Tibial nerve (tissue), 4 donors: ENCODE measurements at regions not wholly inside any gene's neighbourhood (a gene's known extent, or its start where the extent isn't known, plus 50 kb on each side); places are given as distances from the start of the nearest gene placed in this dataset.

Experiments used
- EP300 ChIP-seq, 2 donors: sonication (generic); formaldehyde crosslinking; IDR thresholded peaks; one replicate each; pipeline ENCODE4 v1.6.1; 2017; ENCODE audit warnings: antibody characterized with exemption in 2 of 2, mild to moderate bottlenecking in 1 of 2
- POLR2A ChIP-seq, 2 donors: fragments of 450-650 bp; IDR thresholded peaks; one replicate each; pipeline ENCODE4 v1.6.1; 2017; ENCODE audit warnings: antibody characterized with exemption in 2 of 2, mild to moderate bottlenecking in 2 of 2, moderate library complexity in 2 of 2
- TF ChIP-seq, protein P1 (sequence below), 5 experiments: fragments of 200-600 bp in 3 of 5; fragments of 450-650 bp in 2 of 5; sonication (generic) in 3 of 5; IDR thresholded peaks; one replicate each; pipeline ENCODE4 v1.5.1; 2016 to 2019; ENCODE audit warnings: antibody characterized with exemption in 5 of 5, mild to moderate bottlenecking in 3 of 5, moderate library complexity in 2 of 5

DNA sequence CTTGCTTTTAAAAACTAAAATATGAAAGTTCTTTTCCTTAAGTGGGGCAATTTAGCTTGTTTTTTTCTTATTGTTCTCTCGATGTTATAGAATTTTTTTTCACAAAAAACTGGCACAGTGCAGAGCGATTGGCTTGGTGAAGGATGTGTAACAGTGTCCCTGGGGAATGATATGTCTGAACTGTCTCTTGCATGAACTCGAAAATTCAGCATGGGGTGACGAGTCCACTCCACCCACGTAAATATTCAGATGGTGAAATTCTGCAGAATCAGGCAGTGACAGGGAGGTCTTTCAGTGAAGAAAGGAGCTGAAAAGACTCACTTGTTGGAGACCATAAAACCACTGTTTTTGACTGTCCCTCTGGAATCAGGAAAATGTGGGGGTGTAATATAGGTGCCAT, 505.3 kb downstream of the MMUT start:
- TF ChIP-seq, protein P1, sequence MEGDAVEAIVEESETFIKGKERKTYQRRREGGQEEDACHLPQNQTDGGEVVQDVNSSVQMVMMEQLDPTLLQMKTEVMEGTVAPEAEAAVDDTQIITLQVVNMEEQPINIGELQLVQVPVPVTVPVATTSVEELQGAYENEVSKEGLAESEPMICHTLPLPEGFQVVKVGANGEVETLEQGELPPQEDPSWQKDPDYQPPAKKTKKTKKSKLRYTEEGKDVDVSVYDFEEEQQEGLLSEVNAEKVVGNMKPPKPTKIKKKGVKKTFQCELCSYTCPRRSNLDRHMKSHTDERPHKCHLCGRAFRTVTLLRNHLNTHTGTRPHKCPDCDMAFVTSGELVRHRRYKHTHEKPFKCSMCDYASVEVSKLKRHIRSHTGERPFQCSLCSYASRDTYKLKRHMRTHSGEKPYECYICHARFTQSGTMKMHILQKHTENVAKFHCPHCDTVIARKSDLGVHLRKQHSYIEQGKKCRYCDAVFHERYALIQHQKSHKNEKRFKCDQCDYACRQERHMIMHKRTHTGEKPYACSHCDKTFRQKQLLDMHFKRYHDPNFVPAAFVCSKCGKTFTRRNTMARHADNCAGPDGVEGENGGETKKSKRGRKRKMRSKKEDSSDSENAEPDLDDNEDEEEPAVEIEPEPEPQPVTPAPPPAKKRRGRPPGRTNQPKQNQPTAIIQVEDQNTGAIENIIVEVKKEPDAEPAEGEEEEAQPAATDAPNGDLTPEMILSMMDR (IDR thresholded peaks at IDR 0.05): no peak
- TF ChIP-seq EP300 (IDR thresholded peaks at IDR 0.05) (no peak), POLR2A (IDR thresholded peaks at IDR 0.05) (no peak)
